HG03064 (cell line): ENCODE measurements at regions not wholly inside any gene's neighbourhood (a gene's known extent, or its start where the extent isn't known, plus 50 kb on each side); places are given as distances from the start of the nearest gene placed in this dataset.

Experiments
- ATAC-seq: cut with Tn5 transposase; IDR thresholded peaks from one replicate; pipeline ENCODE4 v1.9.1; 2021; ENCODE audit warnings: low read depth; ENCODE audit not compliant: unreplicated experiment

- no peak for ATAC-seq
Observed at GRCh38 chr13:106683918-106684317, 116.0 kb upstream of the ARGLU1 start.

GRCh38 chr13:106683179-106683578 lies 115.2 kb upstream of the ARGLU1 start:
- ATAC-seq, result no peak

GRCh38 chr13:106681997-106682396 lies 114.1 kb upstream of the ARGLU1 start:
- no peak for ATAC-seq

DNA sequence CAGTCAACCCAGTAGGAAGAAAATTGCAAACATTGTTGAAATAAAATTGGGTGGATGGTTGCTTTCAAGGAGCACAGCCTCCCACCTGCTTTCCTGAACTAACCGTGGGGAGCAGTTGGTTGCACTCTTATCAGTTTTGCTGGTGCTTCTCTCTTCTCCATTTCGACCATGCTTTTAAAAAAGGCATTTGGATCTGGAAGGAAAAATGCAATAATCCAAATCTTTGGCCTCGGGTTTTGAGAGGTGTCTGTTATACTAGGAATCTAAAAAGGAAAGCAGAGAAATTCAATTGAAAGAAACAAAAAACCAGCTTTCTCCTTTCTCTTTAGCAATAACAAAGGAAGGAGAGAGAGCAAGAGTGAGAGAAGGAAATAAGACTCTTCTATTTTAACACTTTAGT lies 113.6 kb upstream of the ARGLU1 start:
- no peak for ATAC-seq

DNA sequence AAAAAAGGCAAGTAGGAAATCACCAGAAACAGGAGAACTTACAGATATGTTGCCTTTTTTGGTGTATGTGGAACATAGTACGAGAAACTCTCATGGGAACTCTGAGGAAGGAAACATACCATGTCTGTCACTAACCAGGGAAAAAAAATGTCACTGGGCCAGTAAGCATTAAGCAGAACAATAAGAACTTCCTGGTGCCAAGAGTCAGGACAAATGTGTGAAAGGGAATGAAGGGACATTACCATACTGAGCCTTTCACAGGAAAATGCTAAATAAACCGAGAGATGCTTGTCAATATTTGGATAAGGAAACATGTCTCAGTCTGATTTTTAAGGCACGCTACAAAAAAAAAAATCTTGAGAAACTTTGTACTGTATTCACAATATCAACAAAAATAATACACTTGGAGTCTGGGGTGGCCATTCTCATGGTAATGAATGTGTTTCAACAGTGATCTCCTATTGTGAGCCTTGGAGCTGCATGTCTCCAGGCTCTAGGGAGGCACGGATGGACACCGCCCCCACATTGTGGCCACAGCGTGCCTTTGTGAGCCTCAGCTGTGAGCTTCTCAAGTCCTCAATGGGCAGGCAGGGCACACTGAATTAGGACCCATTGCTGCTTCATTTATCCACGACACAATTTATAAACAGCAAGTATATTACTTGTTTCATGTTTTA lies 113.0 kb upstream of the ARGLU1 start:
- ATAC-seq, result no peak

- ATAC-seq, result no peak
Observed at GRCh38 chr13:106678646-106679418, 110.9 kb upstream of the ARGLU1 start.

DNA sequence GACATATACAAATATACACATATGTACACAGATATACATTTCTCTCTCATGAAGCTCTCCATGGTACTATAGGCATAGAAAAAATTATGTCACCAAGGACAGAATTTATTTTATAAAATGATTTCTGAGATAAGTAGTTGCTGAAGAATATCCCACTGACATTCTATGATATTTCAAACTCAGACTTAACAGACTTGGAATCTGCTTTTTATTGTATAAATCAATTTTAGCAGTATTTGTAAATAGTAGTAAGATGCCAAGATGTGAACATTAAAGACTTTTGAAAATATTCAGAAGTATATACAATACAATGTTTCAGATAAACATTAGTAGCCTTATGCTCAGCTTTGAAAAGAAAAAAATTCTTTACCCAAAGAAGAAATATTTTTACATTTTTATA lies 107.4 kb upstream of the ARGLU1 start:
- no peak for ATAC-seq

DNA sequence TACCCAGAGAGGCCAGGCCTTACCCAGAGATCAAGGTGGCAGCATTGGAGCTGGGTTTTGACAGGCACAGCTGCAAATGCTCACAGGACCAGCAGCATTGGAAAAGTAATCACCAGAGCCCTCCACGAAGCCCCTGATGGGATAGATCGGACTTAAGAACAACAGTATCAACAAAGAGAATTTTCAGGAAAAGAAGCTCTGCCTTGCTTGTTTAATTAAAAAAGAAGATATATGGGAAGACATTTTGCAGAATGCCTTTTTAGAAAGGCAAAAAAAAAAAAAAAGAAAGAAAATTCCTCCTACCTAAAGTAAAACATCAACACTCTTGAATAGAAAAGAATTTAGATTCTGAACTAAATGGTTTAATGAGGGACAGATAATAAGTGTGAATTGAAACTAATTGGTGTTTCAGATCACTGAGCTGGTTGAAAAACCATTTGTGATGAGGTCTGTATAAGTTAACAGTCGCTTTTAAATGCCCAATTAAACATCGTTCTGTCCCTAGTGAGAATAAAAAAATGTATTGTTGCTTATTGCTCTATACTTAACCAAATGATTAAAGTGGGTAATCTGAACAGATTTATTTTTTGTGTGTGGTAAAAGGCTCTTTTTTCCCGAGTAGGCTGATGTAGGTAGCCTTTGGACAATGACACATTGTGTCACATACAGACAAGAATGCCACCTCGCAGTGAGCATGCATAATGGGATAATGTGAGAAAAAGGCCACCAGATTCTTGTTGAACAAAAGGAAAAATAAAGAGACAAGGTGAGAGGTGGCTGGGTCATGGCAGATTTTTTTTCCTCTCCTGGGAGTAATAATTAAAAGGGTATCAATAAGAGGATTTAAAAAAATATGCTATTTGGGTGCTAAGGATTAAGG lies 93.0 kb upstream of the ARGLU1 start:
- ATAC-seq, result no peak

GRCh38 chr13:106657104-106657503 lies 89.2 kb upstream of the ARGLU1 start:
- no peak for ATAC-seq

DNA sequence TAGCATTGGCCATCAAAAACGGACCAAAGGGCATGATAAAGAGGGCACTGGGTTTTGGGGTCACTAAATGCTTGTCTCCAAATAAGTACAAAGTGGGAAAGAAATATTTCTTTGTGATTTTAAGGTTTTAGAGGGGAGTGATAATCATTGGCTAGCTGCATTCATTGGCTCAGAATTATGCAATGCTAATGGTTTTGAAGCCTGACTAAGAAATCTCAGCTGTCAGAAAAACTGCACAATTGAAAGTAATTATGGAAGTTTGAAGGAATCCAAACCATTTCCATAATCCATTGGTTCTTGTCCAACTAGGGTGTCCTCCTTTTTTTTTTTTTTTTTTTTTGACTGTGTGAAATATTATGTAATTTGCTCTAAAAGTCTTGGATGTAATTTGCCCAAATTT lies 88.2 kb upstream of the ARGLU1 start:
- no peak for ATAC-seq

DNA sequence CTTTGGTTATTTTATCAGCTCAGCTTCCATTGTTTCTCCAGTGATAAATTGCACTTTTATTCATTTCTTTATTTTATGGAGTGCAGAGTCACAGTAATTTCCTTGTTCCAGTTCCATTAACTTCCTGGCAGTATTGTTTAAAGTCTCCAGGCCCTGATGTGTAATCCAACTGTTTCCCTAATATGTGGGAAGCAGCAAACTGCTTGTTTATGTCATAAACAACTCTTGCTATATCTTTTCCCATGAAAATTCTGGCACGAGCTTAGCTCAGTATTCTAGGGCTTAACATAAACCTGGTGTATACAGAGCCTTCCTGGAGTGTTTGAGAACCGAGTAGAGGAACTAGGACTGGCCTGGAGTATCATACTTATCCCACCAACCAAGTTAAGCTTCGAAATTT lies 83.5 kb upstream of the ARGLU1 start:
- ATAC-seq, result no peak

GRCh38 chr13:106650690-106651205 lies 82.8 kb upstream of the ARGLU1 start:
- ATAC-seq, result no peak

- no peak for ATAC-seq
Observed at GRCh38 chr13:106649495-106649894, 81.6 kb upstream of the ARGLU1 start.

DNA sequence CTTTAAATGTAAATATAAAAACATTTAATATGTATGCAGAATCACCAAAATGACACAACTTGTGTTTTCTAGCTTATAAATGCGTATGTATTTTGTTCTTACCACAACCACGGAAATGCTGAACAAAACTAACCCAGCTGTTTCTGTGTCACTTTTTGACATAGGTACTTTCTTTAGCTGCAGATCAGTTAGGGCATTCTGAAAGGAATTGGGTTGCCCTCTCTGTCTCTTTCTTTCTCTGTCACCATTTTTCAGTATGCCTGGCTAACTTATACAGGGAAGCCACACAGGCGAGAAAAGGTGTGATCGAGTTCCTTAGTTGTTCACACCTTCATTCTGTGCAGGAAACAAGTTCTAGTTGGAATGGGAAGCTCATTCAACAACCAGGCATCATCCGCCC lies 72.6 kb upstream of the ARGLU1 start:
- no peak for ATAC-seq

- no peak for ATAC-seq
Observed at GRCh38 chr13:106637519-106637918, 69.6 kb upstream of the ARGLU1 start.

- no peak for ATAC-seq
Observed at GRCh38 chr13:106636492-106636891, 68.6 kb upstream of the ARGLU1 start.

DNA sequence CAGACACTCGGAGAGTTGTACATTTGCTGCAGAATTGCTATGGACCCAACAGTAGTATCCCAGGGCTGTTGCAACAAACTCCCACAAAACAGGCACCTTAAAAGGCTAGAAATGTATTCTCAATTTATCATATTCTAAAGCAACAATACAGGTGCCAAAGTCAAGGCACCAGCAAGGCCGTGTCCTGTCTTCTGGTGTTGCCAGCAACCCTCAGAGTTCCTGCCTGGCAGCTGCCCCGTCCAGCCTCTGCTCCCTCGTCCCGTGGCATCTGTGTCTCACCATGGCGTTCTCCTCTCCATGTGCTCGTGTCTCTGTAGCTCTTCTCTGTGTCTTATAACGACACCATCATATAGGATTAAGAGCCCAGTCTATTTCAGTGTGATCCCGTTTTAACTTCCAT lies 67.7 kb upstream of the ARGLU1 start:
- ATAC-seq, result no peak

GRCh38 chr13:106633321-106633720 lies 65.4 kb upstream of the ARGLU1 start:
- ATAC-seq, result no peak

GRCh38 chr13:106630650-106631049 lies 62.7 kb upstream of the ARGLU1 start:
- no peak for ATAC-seq

DNA sequence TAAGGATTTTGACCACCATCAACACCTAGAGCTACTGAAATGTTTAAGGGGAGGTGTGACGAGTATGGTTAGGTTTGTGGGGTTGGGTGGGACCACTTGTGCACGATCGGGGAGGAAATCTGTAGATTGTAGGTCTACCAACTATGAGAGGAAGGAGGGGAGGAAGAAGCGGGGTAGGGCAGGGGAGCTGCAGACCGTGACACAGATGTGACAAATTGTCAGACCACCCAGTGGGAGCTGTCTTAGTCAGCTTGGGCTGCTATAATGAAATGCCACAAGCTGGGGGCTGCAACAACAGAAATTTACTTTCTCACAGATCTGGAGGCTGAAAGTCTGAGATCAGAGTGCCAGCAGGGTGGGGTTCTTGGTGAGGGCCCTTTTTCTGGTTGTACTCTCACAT lies 62.2 kb upstream of the ARGLU1 start:
- ATAC-seq, result no peak
